ENCODE measurements at regions not wholly inside any gene's neighbourhood (a gene's known extent, or its start where the extent isn't known, plus 50 kb on each side); places are given as distances from the start of the nearest gene placed in this dataset.

DNA sequence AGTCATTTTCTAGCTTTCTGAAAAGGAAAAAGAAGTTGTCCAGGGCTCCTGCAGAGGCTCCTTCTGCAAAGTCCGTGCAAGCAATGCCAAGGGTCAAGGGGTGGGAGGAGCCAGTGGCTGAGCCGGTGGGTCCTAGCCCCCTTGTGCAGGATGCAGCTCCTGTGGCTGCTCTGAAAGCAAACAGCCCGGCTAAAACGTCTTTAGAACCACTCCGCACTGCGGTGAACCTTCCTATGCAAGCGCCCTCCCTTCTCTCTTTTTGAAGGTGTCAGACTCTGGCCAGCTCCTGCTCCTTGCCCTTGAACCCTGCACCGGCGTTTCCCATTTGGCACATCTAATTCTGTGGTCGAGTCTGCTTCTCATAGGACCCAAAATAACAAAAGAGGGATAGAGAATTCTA, 183.1 kb downstream of the UACA start:
- TF ChIP-seq, protein P1, sequence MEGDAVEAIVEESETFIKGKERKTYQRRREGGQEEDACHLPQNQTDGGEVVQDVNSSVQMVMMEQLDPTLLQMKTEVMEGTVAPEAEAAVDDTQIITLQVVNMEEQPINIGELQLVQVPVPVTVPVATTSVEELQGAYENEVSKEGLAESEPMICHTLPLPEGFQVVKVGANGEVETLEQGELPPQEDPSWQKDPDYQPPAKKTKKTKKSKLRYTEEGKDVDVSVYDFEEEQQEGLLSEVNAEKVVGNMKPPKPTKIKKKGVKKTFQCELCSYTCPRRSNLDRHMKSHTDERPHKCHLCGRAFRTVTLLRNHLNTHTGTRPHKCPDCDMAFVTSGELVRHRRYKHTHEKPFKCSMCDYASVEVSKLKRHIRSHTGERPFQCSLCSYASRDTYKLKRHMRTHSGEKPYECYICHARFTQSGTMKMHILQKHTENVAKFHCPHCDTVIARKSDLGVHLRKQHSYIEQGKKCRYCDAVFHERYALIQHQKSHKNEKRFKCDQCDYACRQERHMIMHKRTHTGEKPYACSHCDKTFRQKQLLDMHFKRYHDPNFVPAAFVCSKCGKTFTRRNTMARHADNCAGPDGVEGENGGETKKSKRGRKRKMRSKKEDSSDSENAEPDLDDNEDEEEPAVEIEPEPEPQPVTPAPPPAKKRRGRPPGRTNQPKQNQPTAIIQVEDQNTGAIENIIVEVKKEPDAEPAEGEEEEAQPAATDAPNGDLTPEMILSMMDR (IDR thresholded peaks at IDR 0.05): no peak
- TF ChIP-seq POLR2A (IDR thresholded peaks at IDR 0.05): no peak
